Endothelial cell of umbilical vein (primary cell): ENCODE measurements at regions not wholly inside any gene's neighbourhood (a gene's known extent, or its start where the extent isn't known, plus 50 kb on each side); places are given as distances from the start of the nearest gene placed in this dataset.

Experiments
- BruUV-seq: library from RNA; stranded (reverse); fragments of 400-500 nt; replicated peaks from 2 replicates; lab custom pipeline; 2021; lab: Mats Ljungman, UMichigan
- CTCF ChIA-PET: fragments of 300-600, 350-600 bp; sonication (Branson Sonifier 250); formaldehyde crosslinking; loops from one replicate; lab custom pipeline; 2021; ENCODE audit warnings: antibody characterized with exemption, inconsistent platforms; lab: Charles Lee
- POLR2A ChIA-PET: fragments of 300-600, 350-600 bp; sonication (Branson Sonifier 250); formaldehyde crosslinking; loops from one replicate; lab custom pipeline; 2021; ENCODE audit warnings: antibody characterized with exemption, inconsistent platforms; lab: Charles Lee
- DNase-seq: peaks from one replicate; pipeline ENCODE4 v3.0.0-alpha.2; 2011; ENCODE audit warnings: low read depth, low spot score
- FAIRE-seq: peaks from 2 replicates; lab custom pipeline; 2011; peaks lifted over from hg19 to GRCh38; lab: Jason Lieb, UNC
- H2AFZ ChIP-seq: 2 replicates; pipeline ENCODE4 v1.6.0; 2012; ENCODE audit warnings: low read depth, low read length, control low read depth, inconsistent platforms
- H3K27ac ChIP-seq: 2 replicates; pipeline ENCODE4 v1.5.1; 2011; ENCODE audit warnings: low read depth, mild to moderate bottlenecking, control low read depth, low read length, moderate library complexity; ENCODE audit not compliant: insufficient read depth
- H3K27me3 ChIP-seq, 2 experiments: 2 replicates each; pipeline versions ENCODE4 v1.6.0 to v1.6.1; 2011; ENCODE audit warnings: low read length in 2 of 2, mixed read lengths in 1 of 2; ENCODE audit not compliant: control insufficient read depth in 2 of 2, insufficient read depth in 2 of 2
- H3K36me3 ChIP-seq, 2 experiments: 2 replicates in 1 of 2; 3 replicates in 1 of 2; pipeline ENCODE4 v1.5.1; 2011; ENCODE audit warnings: low read length in 2 of 2, mild to moderate bottlenecking in 1 of 2, moderate library complexity in 1 of 2; ENCODE audit not compliant: control insufficient read depth in 2 of 2, insufficient read depth in 2 of 2; ENCODE audit errors: extremely low read depth in 1 of 2
- H3K4me1 ChIP-seq: 3 replicates; pipeline ENCODE4 v1.5.1; 2011; ENCODE audit warnings: mild to moderate bottlenecking, low read length; ENCODE audit not compliant: control insufficient read depth, insufficient read depth; ENCODE audit errors: extremely low read depth
- H3K4me2 ChIP-seq: 2 replicates; pipeline ENCODE4 v1.6.1; 2011; ENCODE audit warnings: low read length, control low read depth, mixed read lengths; ENCODE audit not compliant: insufficient read depth
- H3K4me3 ChIP-seq, 3 experiments: fragments of 200-600 bp in 1 of 3; sonication (generic), shearing (Covaris generic) in 1 of 3; replicated peaks in 1 of 3; 2 replicates each; pipeline ENCODE4 v1.5.1; 2011 to 2016; ENCODE audit warnings: control low read depth in 3 of 3, low read length in 3 of 3, mild to moderate bottlenecking in 2 of 3, inconsistent platforms in 1 of 3, low read depth in 1 of 3, moderate library complexity in 1 of 3; ENCODE audit not compliant: insufficient read depth in 1 of 3
- H3K79me2 ChIP-seq: 2 replicates; pipeline ENCODE4 v1.6.0; 2012; ENCODE audit warnings: low read length, inconsistent platforms; ENCODE audit not compliant: control insufficient read depth, insufficient read depth
- H3K9ac ChIP-seq: replicated peaks from 2 replicates; pipeline ENCODE3; 2011; ENCODE audit warnings: low read length, control low read depth; ENCODE audit not compliant: insufficient read depth; ENCODE audit errors: extremely low read depth
- H3K9me1 ChIP-seq: replicated peaks from 3 replicates; pipeline ENCODE4 v1.6.0; 2011; ENCODE audit warnings: mild to moderate bottlenecking, low read length; ENCODE audit not compliant: control insufficient read depth, insufficient read depth; ENCODE audit errors: extremely low read depth
- H3K9me3 ChIP-seq: replicated peaks from 2 replicates; pipeline ENCODE4 v1.5.1; 2012; ENCODE audit warnings: low read length, inconsistent platforms; ENCODE audit not compliant: control insufficient read depth, insufficient read depth
- H4K20me1 ChIP-seq: replicated peaks from 2 replicates; pipeline ENCODE3; 2011; ENCODE audit warnings: mild to moderate bottlenecking, low read length; ENCODE audit not compliant: control insufficient read depth, insufficient read depth; ENCODE audit errors: extremely low read depth
- CTCF ChIP-seq, 2 donors: IDR thresholded peaks; 1 replicate in 1 of 2; 2 replicates in 1 of 2; pipeline ENCODE4 v1.5.1; 2011; ENCODE audit warnings: low read length in 2 of 2, mild to moderate bottlenecking in 2 of 2, moderate library complexity in 2 of 2, control low read depth in 1 of 2, inconsistent platforms in 1 of 2, low read depth in 1 of 2; ENCODE audit not compliant: insufficient read depth in 1 of 2; ENCODE audit errors: extremely low read depth in 1 of 2
- EZH2 ChIP-seq: IDR thresholded peaks from 2 replicates; pipeline ENCODE4 v1.6.1; 2012; ENCODE audit warnings: borderline replicate concordance, low read depth, mild to moderate bottlenecking, moderate library complexity, low read length, inconsistent platforms; ENCODE audit not compliant: severe bottlenecking
- GATA2 ChIP-seq: IDR thresholded peaks from 2 replicates; pipeline ENCODE4 v1.7.0; 2011; ENCODE audit warnings: low read depth, mild to moderate bottlenecking, moderate library complexity, mixed read lengths, low read length; ENCODE audit not compliant: insufficient read length, insufficient read depth
- MYC ChIP-seq: IDR thresholded peaks from one replicate; pipeline ENCODE4 v1.6.1; 2011; ENCODE audit warnings: mild to moderate bottlenecking, low read depth, low read length
- POLR2A ChIP-seq: IDR thresholded peaks from 2 replicates; pipeline ENCODE4 v1.6.1; 2012; ENCODE audit warnings: low read depth, mild to moderate bottlenecking, control low read depth, low read length
- POLR2AphosphoS5 ChIP-seq: IDR thresholded peaks from 2 replicates; pipeline ENCODE4 v1.6.1; 2012; ENCODE audit warnings: low read depth, mild to moderate bottlenecking, control low read depth, low read length, moderate library complexity; ENCODE audit not compliant: insufficient read depth
- dilution Hi-C: fragments of 300-500 bp; cut with MboI; formaldehyde crosslinking; loops from one replicate; pipeline ENCODE4 v1.15.0; 2019; ENCODE audit warnings: low sequenced_read_pairs; ENCODE audit not compliant: extremely low pct_ligation_motif_present
- intact Hi-C: fragments of 100-400 bp; cut with micrococcal nuclease; formaldehyde crosslinking; loops from one replicate; pipeline ENCODE4 v1.10.0; 2022

GRCh38 chr2:181362561-181362960 lies 94.6 kb upstream of the ITGA4 start:
- Histone ChIP-seq H3K9ac (no peak overlapping the region), H3K9me3 (no peaks in the 10 kb centered on the region), H3K36me3 (no peaks in the 10 kb centered on the region), H3K4me2 (no peak overlapping the region), H3K9me1 (no peaks in the 10 kb centered on the region), H3K4me3 (no peak overlapping the region), H3K4me1 (no peaks in the 10 kb centered on the region), H3K79me2 (no peaks in the 10 kb centered on the region), H3K27ac (no peak overlapping the region), H3K27me3 (peaks cover 0 to 1% of the 10 kb centered on the region in 2 experiments), H4K20me1 (no peaks in the 10 kb centered on the region), H2AFZ (no peak overlapping the region)
- FAIRE-seq (no peak), DNase-seq (no peak)
- intact Hi-C loops: no loop called here
- no peak for TF ChIP-seq POLR2AphosphoS5
- TF ChIP-seq EZH2: no peak
- BruUV-seq: no TSS peak
- dilution Hi-C loops: no loop called here
- CTCF ChIA-PET: no interaction called here
- POLR2A ChIA-PET: no interaction called here

GRCh38 chr2:181363164-181363563 lies 94.0 kb upstream of the ITGA4 start:
- no peaks in the 10 kb centered on the region for H3K4me1 ChIP-seq
- no peak overlapping the region for H3K27ac ChIP-seq
- H3K4me2 ChIP-seq: no peak overlapping the region
- FAIRE-seq (no peak), DNase-seq (peak; percentile 4)
- H3K9me3 ChIP-seq: no peaks in the 10 kb centered on the region
- intact Hi-C loops (no loop called here), dilution Hi-C loops (no loop called here)
- no peak overlapping the region for H3K4me3 ChIP-seq
- TF ChIP-seq EZH2 (no peak), CTCF (IDR thresholded peaks at IDR 0.05; ENCODE audit: extremely low read depth in 1 of 2, insufficient read depth in 1 of 2, low read depth in 1 of 2, low read length in 2 of 2) (no peak), MYC (no peak), POLR2AphosphoS5 (no peak), GATA2 (no peak), POLR2A (no peak)
- no peaks in the 10 kb centered on the region for H3K27me3 ChIP-seq
- H3K9ac ChIP-seq: no peak overlapping the region
- H3K36me3 ChIP-seq: no peaks in the 10 kb centered on the region
- H3K79me2 ChIP-seq: no peaks in the 10 kb centered on the region
- POLR2A ChIA-PET: no interaction called here
- H4K20me1 ChIP-seq: no peaks in the 10 kb centered on the region
- CTCF ChIA-PET: no interaction called here
- no TSS peak for BruUV-seq
- no peak overlapping the region for H2AFZ ChIP-seq
- no peaks in the 10 kb centered on the region for H3K9me1 ChIP-seq
